Endothelial cell (in vitro differentiated cells): ENCODE measurements at regions not wholly inside any gene's neighbourhood (a gene's known extent, or its start where the extent isn't known, plus 50 kb on each side); places are given as distances from the start of the nearest gene placed in this dataset.

Experiments
- DNase-seq: peaks from one replicate; pipeline ENCODE4 v3.0.0; 2021; ENCODE audit warnings: low spot score
- H3K27ac Mint-ChIP-seq: one replicate; pipeline ENCODE4 v1.8.0; 2021; ENCODE audit warnings: mixed read lengths, inconsistent platforms; ENCODE audit not compliant: unreplicated experiment
- H3K27me3 Mint-ChIP-seq: one replicate; pipeline ENCODE4 v1.8.0; 2021; ENCODE audit warnings: mild to moderate bottlenecking, moderate library complexity, mixed read lengths, inconsistent platforms; ENCODE audit not compliant: unreplicated experiment
- H3K36me3 Mint-ChIP-seq: one replicate; pipeline ENCODE4 v1.8.0; 2021; ENCODE audit warnings: mild to moderate bottlenecking, low read depth, mixed read lengths, inconsistent platforms; ENCODE audit not compliant: unreplicated experiment
- H3K4me1 Mint-ChIP-seq: one replicate; pipeline ENCODE4 v1.8.0; 2021; ENCODE audit warnings: mild to moderate bottlenecking, mixed read lengths, inconsistent platforms; ENCODE audit not compliant: unreplicated experiment
- H3K4me3 Mint-ChIP-seq: one replicate; pipeline ENCODE4 v1.8.0; 2021; ENCODE audit warnings: mild to moderate bottlenecking, mixed read lengths, inconsistent platforms; ENCODE audit not compliant: unreplicated experiment
- H3K9me3 Mint-ChIP-seq: one replicate; pipeline ENCODE4 v1.8.0; 2021; ENCODE audit warnings: mixed read lengths, inconsistent platforms; ENCODE audit not compliant: unreplicated experiment
- CTCF ChIP-seq: fragments of 200-600 bp; sonication (generic); IDR thresholded peaks from one replicate; pipeline ENCODE4 v1.5.0; 2021; ENCODE audit warnings: antibody characterized with exemption; ENCODE audit not compliant: unreplicated experiment

- H3K27me3 Mint-ChIP-seq, result no peaks in the 10 kb centered on the region
- H3K36me3 Mint-ChIP-seq, result no peaks in the 10 kb centered on the region
- no peak overlapping the region for H3K4me3 Mint-ChIP-seq
- no peak for DNase-seq
- no peaks in the 10 kb centered on the region for H3K9me3 Mint-ChIP-seq
- TF ChIP-seq CTCF, result no peak
- H3K4me1 Mint-ChIP-seq, result no peaks in the 10 kb centered on the region
- no peak overlapping the region for H3K27ac Mint-ChIP-seq
Measured at GRCh38 chr16:63331111-63331510, 1294.9 kb upstream of the CDH8 start.

GRCh38 chr16:63326736-63327339, 1290.6 kb upstream of the CDH8 start:
- Mint-ChIP-seq H3K27ac (no peak overlapping the region), H3K4me1 (no peaks in the 10 kb centered on the region), H3K9me3 (no peaks in the 10 kb centered on the region), H3K36me3 (no peaks in the 10 kb centered on the region), H3K27me3 (no peaks in the 10 kb centered on the region), H3K4me3 (no peak overlapping the region)
- DNase-seq, result no peak
- TF ChIP-seq CTCF, result no peak

- no peak overlapping the region for H3K27ac Mint-ChIP-seq
- no peaks in the 10 kb centered on the region for H3K27me3 Mint-ChIP-seq
- no peak overlapping the region for H3K4me3 Mint-ChIP-seq
- H3K9me3 Mint-ChIP-seq, result no peaks in the 10 kb centered on the region
- H3K36me3 Mint-ChIP-seq, result no peaks in the 10 kb centered on the region
- TF ChIP-seq CTCF, result no peak
- DNase-seq, result no peak
- no peaks in the 10 kb centered on the region for H3K4me1 Mint-ChIP-seq
Measured at GRCh38 chr16:63323722-63324705, 1287.8 kb upstream of the CDH8 start.

- no peak for TF ChIP-seq CTCF
- Mint-ChIP-seq H3K27ac (no peak overlapping the region), H3K4me3 (no peak overlapping the region), H3K9me3 (no peaks in the 10 kb centered on the region), H3K4me1 (no peaks in the 10 kb centered on the region), H3K27me3 (no peaks in the 10 kb centered on the region), H3K36me3 (no peaks in the 10 kb centered on the region)
- no peak for DNase-seq
Measured at GRCh38 chr16:63323055-63323454, 1286.8 kb upstream of the CDH8 start.

- peaks cover 27% of the 10 kb centered on the region for H3K4me1 Mint-ChIP-seq
- H3K27ac Mint-ChIP-seq, result no peak overlapping the region
- no peak for DNase-seq
- H3K36me3 Mint-ChIP-seq, result no peaks in the 10 kb centered on the region
- no peaks in the 10 kb centered on the region for H3K9me3 Mint-ChIP-seq
- H3K4me3 Mint-ChIP-seq, result no peak overlapping the region
- no peaks in the 10 kb centered on the region for H3K27me3 Mint-ChIP-seq
- TF ChIP-seq CTCF, result no peak
Measured at GRCh38 chr16:63315229-63315628, 1279.0 kb upstream of the CDH8 start.
